ENCODE measurements at regions not wholly inside any gene's neighbourhood (a gene's known extent, or its start where the extent isn't known, plus 50 kb on each side); places are given as distances from the start of the nearest gene placed in this dataset.

GRCh38 chr22:45103756-45104155, 60.0 kb upstream of the NUP50 start:
- no peak for DNase-seq
- TF ChIP-seq POLR2A (IDR thresholded peaks at IDR 0.05; ENCODE audit: low read length) (no peak), GATA1 (IDR thresholded peaks at IDR 0.05; ENCODE audit: low read depth, low read length) (no peak)

- TF ChIP-seq GATA1 (IDR thresholded peaks at IDR 0.05; ENCODE audit: low read depth, low read length) (no peak), POLR2A (IDR thresholded peaks at IDR 0.05; ENCODE audit: low read length) (no peak)
- DNase-seq, result no peak
Observed at GRCh38 chr22:45104313-45104712, 59.4 kb upstream of the NUP50 start.

GRCh38 chr22:45105281-45105702, 58.4 kb upstream of the NUP50 start:
- DNase-seq, result no peak

GRCh38 chr22:45107671-45108070, 56.1 kb upstream of the NUP50 start:
- TF ChIP-seq GATA1 (IDR thresholded peaks at IDR 0.05; ENCODE audit: low read depth, low read length), result no peak
- no peak for TF ChIP-seq POLR2A (IDR thresholded peaks at IDR 0.05; ENCODE audit: low read length)
- no peak for DNase-seq

More at GRCh38 chr22:45105281-45105702, 58.4 kb upstream of the NUP50 start:
- TF ChIP-seq POLR2A (IDR thresholded peaks at IDR 0.05; ENCODE audit: low read length), result no peak
- no peak for TF ChIP-seq GATA1 (IDR thresholded peaks at IDR 0.05; ENCODE audit: low read depth, low read length)

GRCh38 chr22:45112136-45112879, 51.4 kb upstream of the NUP50 start:
- DNase-seq, result no peak

More at GRCh38 chr22:45112136-45112879, 51.4 kb upstream of the NUP50 start:
- TF ChIP-seq POLR2A (IDR thresholded peaks at IDR 0.05; ENCODE audit: low read length) (no peak), GATA1 (IDR thresholded peaks at IDR 0.05; ENCODE audit: low read depth, low read length) (no peak)

Measured in erythroblast (primary cell).